Calu3 (cell line): ENCODE measurements at regions not wholly inside any gene's neighbourhood (a gene's known extent, or its start where the extent isn't known, plus 50 kb on each side); places are given as distances from the start of the nearest gene placed in this dataset.

Source experiments
- BruUV-seq: library from RNA; stranded (reverse); fragments of 400-500 nt; replicated peaks from 2 replicates; lab custom pipeline; 2021; lab: Mats Ljungman, UMichigan
- CTCF ChIA-PET: fragments of 300-600 bp; sonication (Branson Sonifier 250); formaldehyde crosslinking; loops from one replicate; lab custom pipeline; 2022; ENCODE audit warnings: antibody characterized with exemption; lab: Charles Lee
- DNase-seq: peaks from one replicate; pipeline ENCODE4 v3.0.0; 2022
- H3K27ac Mint-ChIP-seq: one replicate; pipeline ENCODE4 v1.8.0; 2022; ENCODE audit warnings: mixed read lengths; ENCODE audit not compliant: unreplicated experiment
- H3K27me3 Mint-ChIP-seq: one replicate; pipeline ENCODE4 v1.8.0; 2022; ENCODE audit warnings: mixed read lengths; ENCODE audit not compliant: unreplicated experiment
- H3K36me3 Mint-ChIP-seq: one replicate; pipeline ENCODE4 v1.8.0; 2022; ENCODE audit warnings: mild to moderate bottlenecking, moderate library complexity, mixed read lengths; ENCODE audit not compliant: insufficient read depth, unreplicated experiment
- H3K4me1 Mint-ChIP-seq: one replicate; pipeline ENCODE4 v1.8.0; 2022; ENCODE audit warnings: mild to moderate bottlenecking, low read depth, mixed read lengths; ENCODE audit not compliant: unreplicated experiment
- H3K4me3 Mint-ChIP-seq: one replicate; pipeline ENCODE4 v1.8.0; 2022; ENCODE audit warnings: mild to moderate bottlenecking, low read depth, moderate library complexity, mixed read lengths; ENCODE audit not compliant: unreplicated experiment
- H3K9me3 Mint-ChIP-seq: one replicate; pipeline ENCODE4 v1.8.0; 2022; ENCODE audit warnings: low read depth, mixed read lengths; ENCODE audit not compliant: unreplicated experiment
- intact Hi-C: fragments of 100-400 bp; cut with micrococcal nuclease; formaldehyde crosslinking; loops from one replicate; pipeline ENCODE4 v1.10.0; 2022; ENCODE audit not compliant: unreplicated experiment
- TF ChIP-seq, protein P1 (sequence below): fragments of 200-600 bp; IDR thresholded peaks from one replicate; pipeline ENCODE4 v1.8.0; 2022; ENCODE audit warnings: antibody characterized with exemption; ENCODE audit not compliant: unreplicated experiment

DNA sequence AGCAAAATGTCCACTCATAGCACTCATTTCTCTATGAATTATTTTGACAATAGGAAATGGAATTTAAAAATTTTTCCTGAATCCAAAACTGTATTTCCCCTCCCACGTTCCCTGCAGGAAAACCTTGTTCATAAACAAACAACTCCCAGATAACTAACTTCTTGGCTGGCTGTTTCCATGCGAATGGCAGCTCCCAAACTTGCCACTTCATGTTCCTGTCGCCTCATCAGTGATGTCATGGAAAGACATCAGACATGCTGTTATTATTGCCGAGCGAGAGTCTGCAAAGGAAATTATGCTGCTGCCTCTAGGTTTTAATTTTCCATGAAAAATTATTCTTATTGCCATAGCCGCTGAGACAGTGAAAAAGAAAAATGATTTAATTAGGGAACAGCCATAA is 117.0 kb upstream of the RIOK3 start:
- CTCF ChIA-PET, result no interaction called here
- Mint-ChIP-seq H3K4me3 (no peak overlapping the region), H3K27me3 (no peaks in the 10 kb centered on the region), H3K27ac (no peak overlapping the region), H3K4me1 (peaks cover 16% of the 10 kb centered on the region), H3K9me3 (no peaks in the 10 kb centered on the region), H3K36me3 (peaks cover 7% of the 10 kb centered on the region)
- intact Hi-C loops, result no loop called here
- TF ChIP-seq, protein P1, sequence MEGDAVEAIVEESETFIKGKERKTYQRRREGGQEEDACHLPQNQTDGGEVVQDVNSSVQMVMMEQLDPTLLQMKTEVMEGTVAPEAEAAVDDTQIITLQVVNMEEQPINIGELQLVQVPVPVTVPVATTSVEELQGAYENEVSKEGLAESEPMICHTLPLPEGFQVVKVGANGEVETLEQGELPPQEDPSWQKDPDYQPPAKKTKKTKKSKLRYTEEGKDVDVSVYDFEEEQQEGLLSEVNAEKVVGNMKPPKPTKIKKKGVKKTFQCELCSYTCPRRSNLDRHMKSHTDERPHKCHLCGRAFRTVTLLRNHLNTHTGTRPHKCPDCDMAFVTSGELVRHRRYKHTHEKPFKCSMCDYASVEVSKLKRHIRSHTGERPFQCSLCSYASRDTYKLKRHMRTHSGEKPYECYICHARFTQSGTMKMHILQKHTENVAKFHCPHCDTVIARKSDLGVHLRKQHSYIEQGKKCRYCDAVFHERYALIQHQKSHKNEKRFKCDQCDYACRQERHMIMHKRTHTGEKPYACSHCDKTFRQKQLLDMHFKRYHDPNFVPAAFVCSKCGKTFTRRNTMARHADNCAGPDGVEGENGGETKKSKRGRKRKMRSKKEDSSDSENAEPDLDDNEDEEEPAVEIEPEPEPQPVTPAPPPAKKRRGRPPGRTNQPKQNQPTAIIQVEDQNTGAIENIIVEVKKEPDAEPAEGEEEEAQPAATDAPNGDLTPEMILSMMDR, result no peak
- no peak for DNase-seq
- BruUV-seq, result no TSS peak

DNA sequence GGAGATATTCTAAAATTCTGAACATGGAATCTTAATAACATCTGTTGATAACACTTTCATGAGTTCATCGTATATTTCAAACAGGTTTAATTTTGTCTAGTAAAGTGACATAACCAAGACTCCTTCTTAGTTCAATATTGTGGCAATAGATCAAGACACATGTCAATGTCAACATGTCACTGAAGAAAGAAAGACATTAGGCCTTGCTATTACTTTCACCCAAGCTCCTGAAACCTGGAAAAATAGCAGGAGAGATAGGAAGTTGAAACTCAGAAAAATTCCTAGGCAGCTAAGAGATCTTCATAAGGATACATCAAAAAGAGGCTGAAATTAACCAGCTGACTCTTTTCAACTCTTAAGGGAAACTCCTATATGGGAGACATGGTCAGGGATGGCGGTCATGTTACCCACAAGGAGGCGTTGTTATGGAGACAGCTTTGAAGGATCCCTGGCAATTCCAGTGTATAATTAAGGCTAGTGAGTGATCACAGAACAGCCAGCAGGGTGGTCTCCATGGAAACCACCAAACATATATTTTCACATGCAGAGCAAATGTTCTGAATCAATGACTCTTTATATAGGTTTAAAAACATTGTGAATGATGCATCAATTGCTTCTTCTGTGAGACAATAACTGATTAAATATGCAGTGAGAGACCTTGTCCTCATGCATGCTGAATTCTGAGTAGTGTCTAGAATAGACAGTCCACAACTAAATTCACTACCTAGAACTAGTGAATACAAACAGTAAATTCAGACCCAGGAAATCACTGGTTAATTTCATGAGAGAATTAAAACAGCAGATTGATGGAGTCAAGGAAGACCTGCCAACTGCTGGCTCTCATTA is 115.3 kb upstream of the RIOK3 start:
- no peak for DNase-seq
- no peak overlapping the region for H3K27ac Mint-ChIP-seq
- no TSS peak for BruUV-seq
- TF ChIP-seq, protein P1, result no peak
- H3K9me3 Mint-ChIP-seq, result no peaks in the 10 kb centered on the region
- H3K36me3 Mint-ChIP-seq, result no peaks in the 10 kb centered on the region
- intact Hi-C loops, result no loop called here
- no peak overlapping the region for H3K4me3 Mint-ChIP-seq
- CTCF ChIA-PET, result no interaction called here
- H3K27me3 Mint-ChIP-seq, result no peaks in the 10 kb centered on the region
- H3K4me1 Mint-ChIP-seq, result no peaks in the 10 kb centered on the region

DNA sequence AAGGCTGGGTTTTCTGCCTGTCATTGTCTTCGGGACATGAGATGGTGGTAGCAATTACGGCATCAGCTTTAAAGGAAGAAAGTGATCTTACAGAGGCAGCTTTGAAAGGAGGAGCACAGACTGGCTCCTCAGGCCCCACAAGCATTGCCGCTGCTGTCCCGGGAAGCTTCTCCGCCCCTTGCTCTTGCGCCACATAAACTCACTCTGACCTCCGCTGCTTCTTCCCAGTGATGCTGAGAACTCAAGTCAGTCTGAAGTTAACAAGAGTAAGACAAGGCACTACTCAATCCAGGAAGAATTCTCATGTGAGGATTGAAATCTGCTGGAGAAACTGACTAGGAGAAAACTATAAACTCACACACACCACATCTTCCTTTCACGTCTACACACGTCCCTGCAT is 112.4 kb upstream of the RIOK3 start:
- Mint-ChIP-seq H3K36me3 (no peaks in the 10 kb centered on the region), H3K4me3 (no peak overlapping the region), H3K4me1 (no peaks in the 10 kb centered on the region), H3K27me3 (no peaks in the 10 kb centered on the region), H3K27ac (no peak overlapping the region), H3K9me3 (no peaks in the 10 kb centered on the region)
- no TSS peak for BruUV-seq
- CTCF ChIA-PET, result interaction anchor here (0.5 kb wide), 1 partner anchor 126 kb away, joined by 4 read pairs; no protein-coding TSS in a partner anchor
- TF ChIP-seq, protein P1, result no peak
- intact Hi-C loops, result no loop called here
- DNase-seq, result no peak

DNA sequence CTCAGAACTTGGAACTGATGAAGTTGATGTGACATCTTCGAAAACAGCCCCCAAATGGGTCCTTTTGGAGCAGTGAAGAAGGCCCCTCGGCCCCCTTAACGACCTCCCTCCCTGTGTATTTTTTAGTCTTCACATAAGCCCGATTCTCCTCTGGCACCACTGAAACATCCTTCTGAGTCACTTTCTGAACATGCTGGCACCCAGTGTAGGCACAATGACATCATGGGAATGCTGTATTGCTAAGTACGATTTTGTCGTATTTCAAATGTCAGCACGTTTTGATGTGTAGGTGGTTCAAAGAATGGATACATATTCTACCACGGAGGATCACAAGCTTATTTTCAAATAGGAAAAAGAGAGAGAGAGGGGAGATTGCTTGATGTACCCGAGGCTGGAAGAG is 111.7 kb upstream of the RIOK3 start:
- no peak for DNase-seq
- Mint-ChIP-seq H3K4me3 (no peak overlapping the region), H3K4me1 (no peaks in the 10 kb centered on the region), H3K27ac (no peak overlapping the region), H3K36me3 (no peaks in the 10 kb centered on the region), H3K27me3 (no peaks in the 10 kb centered on the region), H3K9me3 (no peaks in the 10 kb centered on the region)
- no TSS peak for BruUV-seq
- intact Hi-C loops, result no loop called here
- TF ChIP-seq, protein P1, result no peak
- CTCF ChIA-PET, result no interaction called here
